ENCODE measurements at regions not wholly inside any gene's neighbourhood (a gene's known extent, or its start where the extent isn't known, plus 50 kb on each side); places are given as distances from the start of the nearest gene placed in this dataset. TPM values are rescaled to one million over a fixed set of nuclear protein-coding genes. Genes with fewer than 3 reads are reported as not detected.

GRCh38 chr5:43769571-43770355 lies 166.8 kb downstream of the NNT start:
- DNase-seq (ENCODE audit: low read depth): peak; percentile 100
- no peak for TF ChIP-seq CTCF (IDR thresholded peaks at IDR 0.05; ENCODE audit: insufficient read depth, low read length)
- H3K4me3 ChIP-seq (ENCODE audit: low read depth, low read length): no peak overlapping the region

Small RNAs in the stretch of these regions (small RNA-seq; reads per million reads assigned to genes)
- not detected for gene RNU6-381P
